IMR-90 (cell line): ENCODE measurements at regions not wholly inside any gene's neighbourhood (a gene's known extent, or its start where the extent isn't known, plus 50 kb on each side); places are given as distances from the start of the nearest gene placed in this dataset.

Experiments
- CEBPB ChIP-seq: IDR thresholded peaks from 2 replicates; pipeline ENCODE4 v1.6.1; 2012; ENCODE audit warnings: low read depth, low read length, improper control_type of control experiment
- CHD1 ChIP-seq: IDR thresholded peaks from 2 replicates; pipeline ENCODE4 v1.6.1; 2012; ENCODE audit warnings: low read depth, low read length, improper control_type of control experiment
- CTCF ChIP-seq: conservative IDR thresholded peaks from 2 replicates; pipeline ENCODE4 v1.5.1; 2012; ENCODE audit warnings: mild to moderate bottlenecking, low read depth, low read length, improper control_type of control experiment
- ELK1 ChIP-seq: fragments of 150-350 bp; IDR thresholded peaks from 2 replicates; pipeline ENCODE4 v1.6.1; 2016; ENCODE audit warnings: low read depth, mild to moderate bottlenecking, low read length, moderate library complexity, borderline replicate concordance
- FOS ChIP-seq: fragments of 150-350 bp; IDR thresholded peaks from 2 replicates; pipeline ENCODE4 v1.6.1; 2016; ENCODE audit warnings: low read depth, low read length
- MAFK ChIP-seq: IDR thresholded peaks from 2 replicates; pipeline ENCODE4 v1.6.1; 2012; ENCODE audit warnings: low read depth, low read length, improper control_type of control experiment
- MAZ ChIP-seq: IDR thresholded peaks from 2 replicates; pipeline ENCODE4 v1.6.1; 2012; ENCODE audit warnings: low read depth, mild to moderate bottlenecking, low read length, improper control_type of control experiment, moderate library complexity, borderline replicate concordance
- NFE2L2 ChIP-seq: fragments of 150-350 bp; IDR thresholded peaks from 2 replicates; pipeline ENCODE4 v1.6.1; 2016; ENCODE audit warnings: low read depth, mild to moderate bottlenecking, low read length
- POLR2A ChIP-seq: IDR thresholded peaks from 2 replicates; pipeline ENCODE4 v1.6.1; 2012; ENCODE audit warnings: mild to moderate bottlenecking, low read depth, low read length
- RCOR1 ChIP-seq: IDR thresholded peaks from 2 replicates; pipeline ENCODE4 v1.6.1; 2012; ENCODE audit warnings: mild to moderate bottlenecking, low read length, improper control_type of control experiment; ENCODE audit not compliant: insufficient replicate concordance
- RFX5 ChIP-seq: IDR thresholded peaks from 2 replicates; pipeline ENCODE4 v1.8.0; 2012; ENCODE audit warnings: low read depth, mild to moderate bottlenecking, low read length, moderate library complexity
- SMC3 ChIP-seq: fragments of 150-350 bp; IDR thresholded peaks from 2 replicates; pipeline ENCODE4 v1.6.1; 2016; ENCODE audit warnings: low read depth, mild to moderate bottlenecking, antibody characterized with exemption, low read length, moderate library complexity
- USF2 ChIP-seq: fragments of 150-350 bp; IDR thresholded peaks from 2 replicates; pipeline ENCODE4 v1.6.1; 2017; ENCODE audit warnings: mild to moderate bottlenecking, antibody characterized with exemption, low read length, low read depth

GRCh38 chr2:236811062-236811656 lies 241.5 kb downstream of the ACKR3 start:
- TF ChIP-seq CTCF (no peak), FOS (no peak), POLR2A (no peak), MAZ (no peak), SMC3 (no peak), RCOR1 (no peak), CEBPB (no peak), RFX5 (no peak), ELK1 (no peak), CHD1 (no peak), NFE2L2 (no peak), MAFK (no peak), USF2 (no peak)
